Endodermal cell (in vitro differentiated cells): ENCODE measurements at regions not wholly inside any gene's neighbourhood (a gene's known extent, or its start where the extent isn't known, plus 50 kb on each side); places are given as distances from the start of the nearest gene placed in this dataset.

Source experiments
- DNase-seq: peaks from one replicate; pipeline ENCODE4 v3.0.0-alpha.2; 2017
- H3K27ac ChIP-seq: 2 replicates; pipeline ENCODE4 v1.5.1; 2013; ENCODE audit warnings: mild to moderate bottlenecking, low read depth, low read length, moderate library complexity
- H3K27me3 ChIP-seq: 2 replicates; pipeline ENCODE4 v1.6.1; 2013; ENCODE audit warnings: mild to moderate bottlenecking, low read length, moderate library complexity; ENCODE audit not compliant: insufficient read depth, control insufficient read depth, poor library complexity, severe bottlenecking
- H3K36me3 ChIP-seq: 2 replicates; pipeline ENCODE4 v1.7.0; 2013; ENCODE audit warnings: mild to moderate bottlenecking, low read length, moderate library complexity; ENCODE audit not compliant: control insufficient read depth, insufficient read depth
- H3K4me1 ChIP-seq: one replicate; pipeline ENCODE4 v1.7.0; 2013; ENCODE audit warnings: low read length; ENCODE audit not compliant: control insufficient read depth, insufficient read depth
- H3K4me3 ChIP-seq: 2 replicates; pipeline ENCODE4 v1.5.1; 2013; ENCODE audit warnings: mild to moderate bottlenecking, low read length, moderate library complexity
- H3K9ac ChIP-seq: 2 replicates; pipeline ENCODE4 v1.6.1; 2013; ENCODE audit warnings: mild to moderate bottlenecking, low read length, moderate library complexity; ENCODE audit not compliant: poor library complexity, severe bottlenecking; ENCODE audit errors: extremely low read depth
- H3K9me3 ChIP-seq: 2 replicates; pipeline ENCODE4 v1.6.1; 2013; ENCODE audit warnings: mild to moderate bottlenecking, low read length, moderate library complexity; ENCODE audit not compliant: control insufficient read depth
- H3K27ac Mint-ChIP-seq: 2 replicates; pipeline ENCODE4 v1.8.0; 2020; ENCODE audit warnings: mixed read lengths
- H3K27me3 Mint-ChIP-seq: 2 replicates; pipeline ENCODE4 v1.8.0; 2021; ENCODE audit warnings: mild to moderate bottlenecking, mixed read lengths; ENCODE audit not compliant: insufficient read depth
- H3K36me3 Mint-ChIP-seq: 2 replicates; pipeline ENCODE4 v1.8.0; 2020; ENCODE audit warnings: low read depth, mixed read lengths
- H3K4me1 Mint-ChIP-seq: 2 replicates; pipeline ENCODE4 v1.8.0; 2020; ENCODE audit warnings: mixed read lengths
- H3K4me3 Mint-ChIP-seq: 2 replicates; pipeline ENCODE4 v1.8.0; 2020; ENCODE audit warnings: mild to moderate bottlenecking, moderate library complexity, mixed read lengths
- H3K9me3 Mint-ChIP-seq: 2 replicates; pipeline ENCODE4 v1.8.0; 2020; ENCODE audit warnings: mild to moderate bottlenecking, mixed read lengths
- CTCF ChIP-seq: fragments of 200-600 bp; sonication (generic); conservative IDR thresholded peaks from 2 replicates; pipeline ENCODE4 v1.5.0; 2021; ENCODE audit warnings: antibody characterized with exemption, mild to moderate bottlenecking
- WGBS, 2 experiments: methylation state at CpG; one replicate each; pipeline versions ENCODE4 v1.1.5 to v1.1.7; 2013; ENCODE audit warnings: missing lambda C conversion rate in 2 of 2, mixed read lengths in 1 of 2; ENCODE audit not compliant: insufficient coverage in 1 of 2, insufficient read length in 1 of 2; 5-methylcytosine and 5-hydroxymethylcytosine counted together

DNA sequence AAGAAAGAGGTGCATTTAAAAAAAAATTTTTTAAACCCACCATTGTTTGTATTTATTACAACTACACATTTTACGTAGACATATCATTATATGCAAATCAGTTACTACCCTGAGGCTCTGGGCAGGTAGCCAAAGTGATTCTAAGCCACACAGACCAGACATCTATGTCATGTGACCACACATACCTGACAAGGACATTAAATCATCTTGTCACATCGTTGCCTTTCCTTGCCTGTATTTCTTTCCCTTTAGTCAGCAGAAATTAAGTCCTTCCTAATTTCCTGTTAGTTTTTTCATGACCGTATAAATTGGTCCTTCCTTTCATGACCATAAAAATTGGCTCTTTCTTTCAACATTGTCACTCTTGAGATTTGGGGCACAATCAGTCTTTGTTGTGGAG is 134.2 kb upstream of the MARCHF11 start:
- no peak overlapping the region for H3K4me3 ChIP-seq
- Mint-ChIP-seq H3K4me1 (peaks cover 22% of the 10 kb centered on the region), H3K4me3 (no peak overlapping the region), H3K36me3 (no peaks in the 10 kb centered on the region), H3K27ac (no peak overlapping the region), H3K9me3 (no peaks in the 10 kb centered on the region), H3K27me3 (no peaks in the 10 kb centered on the region)
- no peak overlapping the region for H3K9ac ChIP-seq
- 88 to 92% methylated on average over 3 of the region's 3 CpGs for WGBS, 2 experiments
- no peaks in the 10 kb centered on the region for H3K36me3 ChIP-seq
- H3K27me3 ChIP-seq: no peaks in the 10 kb centered on the region
- no peak for TF ChIP-seq CTCF
- no peak for DNase-seq
- H3K27ac ChIP-seq: no peak overlapping the region
- H3K9me3 ChIP-seq: peaks cover 8% of the 10 kb centered on the region
- H3K4me1 ChIP-seq: no peaks in the 10 kb centered on the region

DNA sequence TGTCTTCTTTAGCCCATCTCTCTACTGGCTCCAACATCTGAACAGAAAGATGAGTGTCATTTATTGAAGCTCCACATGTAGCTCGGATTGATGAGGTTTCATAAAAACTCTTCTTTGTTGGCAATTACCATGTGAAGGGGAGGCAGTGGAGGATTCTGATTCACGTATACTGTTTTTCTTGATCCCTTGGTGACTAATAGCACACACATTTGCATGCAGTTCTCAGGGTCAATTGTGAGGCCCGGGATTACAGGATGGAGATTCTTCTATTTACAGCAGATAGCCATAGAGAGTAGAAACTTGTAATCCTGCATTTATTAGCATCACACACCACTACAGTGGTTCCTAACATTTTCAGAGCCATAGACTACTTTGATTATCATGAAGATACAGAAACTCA is 133.2 kb upstream of the MARCHF11 start:
- 83% methylated on average over 3 of the region's 3 CpGs for WGBS, 2 experiments
- Mint-ChIP-seq H3K4me1 (peaks cover 24% of the 10 kb centered on the region), H3K27me3 (no peaks in the 10 kb centered on the region), H3K27ac (no peak overlapping the region), H3K36me3 (no peaks in the 10 kb centered on the region), H3K4me3 (no peak overlapping the region), H3K9me3 (no peaks in the 10 kb centered on the region)
- no peak overlapping the region for H3K27ac ChIP-seq
- no peaks in the 10 kb centered on the region for H3K27me3 ChIP-seq
- H3K36me3 ChIP-seq: no peaks in the 10 kb centered on the region
- no peak for DNase-seq
- no peak overlapping the region for H3K4me3 ChIP-seq
- no peaks in the 10 kb centered on the region for H3K4me1 ChIP-seq
- TF ChIP-seq CTCF: no peak
- no peak overlapping the region for H3K9ac ChIP-seq
- peaks cover 8% of the 10 kb centered on the region for H3K9me3 ChIP-seq

GRCh38 chr5:16311666-16312065 is 132.1 kb upstream of the MARCHF11 start:
- H3K4me3 Mint-ChIP-seq: no peak overlapping the region
- no peak overlapping the region for H3K9ac ChIP-seq
- DNase-seq: no peak
- 95 to 100% methylated on average over 2 of the region's 2 CpGs for WGBS, 2 experiments
- no peak overlapping the region for H3K27ac ChIP-seq
- no peaks in the 10 kb centered on the region for H3K4me1 ChIP-seq
- H3K4me1 Mint-ChIP-seq: peaks cover 27% of the 10 kb centered on the region
- H3K36me3 ChIP-seq: no peaks in the 10 kb centered on the region
- no peak for TF ChIP-seq CTCF
- no peak overlapping the region for H3K4me3 ChIP-seq
- H3K27me3 ChIP-seq: no peaks in the 10 kb centered on the region
- H3K9me3 ChIP-seq: peaks cover 8% of the 10 kb centered on the region
- no peaks in the 10 kb centered on the region for H3K9me3 Mint-ChIP-seq
- H3K27ac Mint-ChIP-seq: no peak overlapping the region
- H3K36me3 Mint-ChIP-seq: no peaks in the 10 kb centered on the region
- no peaks in the 10 kb centered on the region for H3K27me3 Mint-ChIP-seq
